Testis (tissue), 2 donors: ENCODE measurements at regions not wholly inside any gene's neighbourhood (a gene's known extent, or its start where the extent isn't known, plus 50 kb on each side); places are given as distances from the start of the nearest gene placed in this dataset.
A peak's percentile ranks its signal among the peaks of the same experiment; 100 is the strongest.

ENCODE experiments used
- DNase-seq: peaks from one replicate; pipeline ENCODE4 v3.0.0-alpha.2; 2019
- H3K27ac ChIP-seq, 2 donors: fragments of 200-600 bp; sonication (generic); one replicate each; pipeline ENCODE4 v1.5.1; 2019
- H3K27me3 ChIP-seq: fragments of 200-600 bp; sonication (generic); one replicate; pipeline ENCODE4 v1.5.1; 2019
- H3K36me3 ChIP-seq: fragments of 200-600 bp; sonication (generic); one replicate; pipeline ENCODE4 v1.5.1; 2017; ENCODE audit warnings: low read depth; ENCODE audit errors: missing control alignments
- H3K4me1 ChIP-seq: fragments of 200-600 bp; sonication (generic); one replicate; pipeline ENCODE4 v1.5.1; 2019
- H3K4me3 ChIP-seq, 2 donors: fragments of 200-600 bp; sonication (generic); one replicate each; pipeline ENCODE4 v1.5.1; 2017 to 2019
- H3K9me3 ChIP-seq: fragments of 200-600 bp; sonication (generic); one replicate; pipeline ENCODE4 v1.5.1; 2017
- POLR2A ChIP-seq: fragments of 450-650 bp; IDR thresholded peaks from one replicate; pipeline ENCODE4 v1.6.1; 2017; ENCODE audit warnings: antibody characterized with exemption, mild to moderate bottlenecking, moderate library complexity
- WGBS, 2 donors: methylation state at CpG; one replicate each; pipeline ENCODE4 v1.1.5; 2018; 5-methylcytosine and 5-hydroxymethylcytosine counted together
- intact Hi-C: fragments of 100-400 bp; cut with DNase I; formaldehyde crosslinking; loops from one replicate; pipeline ENCODE4 v1.15.1; 2023; ENCODE audit warnings: low total_unique reads
- TF ChIP-seq, protein P1 (sequence below), 3 experiments: fragments of 450-650 bp in 2 of 3; fragments of 200-600 bp in 1 of 3; sonication (generic) in 1 of 3; IDR thresholded peaks; one replicate each; pipeline ENCODE4 v1.5.1; 2016 to 2019; ENCODE audit warnings: antibody characterized with exemption in 3 of 3, mild to moderate bottlenecking in 2 of 3, moderate library complexity in 1 of 3

DNA sequence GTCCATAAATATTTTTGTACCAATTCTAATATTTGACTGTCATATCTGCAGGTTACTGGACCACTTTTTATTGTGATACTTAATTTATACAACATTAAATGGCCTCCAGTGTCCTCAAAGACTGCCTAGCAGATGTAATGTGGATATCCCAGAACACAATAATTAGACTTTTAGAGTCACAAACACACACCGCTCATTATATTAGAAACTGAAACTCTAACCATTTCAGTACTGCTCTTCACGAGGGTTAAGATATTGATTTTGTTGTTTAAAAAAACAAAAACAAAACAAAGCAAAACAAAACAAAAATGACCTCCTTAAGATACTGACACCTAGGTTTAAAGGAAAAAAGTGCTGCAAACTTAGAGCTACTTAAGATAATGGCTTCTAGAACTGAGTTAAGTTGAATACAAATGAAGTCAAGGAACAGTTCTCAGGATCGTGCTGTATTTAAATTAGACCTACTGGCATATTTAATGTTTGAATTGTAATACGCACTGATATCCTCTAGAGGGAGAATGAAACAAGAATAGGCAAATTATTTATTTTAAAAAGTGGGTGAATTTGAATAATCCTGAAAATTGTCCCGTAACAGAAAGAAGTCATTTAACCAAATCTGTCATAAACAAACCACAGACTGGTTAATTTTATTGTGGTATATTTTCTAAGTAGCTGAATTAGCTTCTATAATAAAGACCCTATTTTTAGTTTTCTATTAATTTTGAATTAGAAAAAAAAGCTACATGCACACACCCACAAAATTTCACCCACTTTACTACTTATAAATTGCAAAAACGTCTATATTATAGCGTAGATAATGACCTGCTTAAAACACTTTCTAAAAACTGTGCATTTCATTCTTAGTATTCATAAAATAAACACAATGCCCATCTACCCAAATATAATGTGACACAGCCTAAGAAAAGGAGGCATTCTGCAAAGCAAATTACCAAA, 395.2 kb upstream of the DCN start:
- intact Hi-C loops = no loop called here
- no peak overlapping the region for H3K27ac ChIP-seq
- H3K27me3 ChIP-seq = no peaks in the 10 kb centered on the region
- no peaks in the 10 kb centered on the region for H3K4me1 ChIP-seq
- no peak overlapping the region for H3K4me3 ChIP-seq
- H3K36me3 ChIP-seq = no peaks in the 10 kb centered on the region
- no peak for TF ChIP-seq POLR2A
- TF ChIP-seq, protein P1, sequence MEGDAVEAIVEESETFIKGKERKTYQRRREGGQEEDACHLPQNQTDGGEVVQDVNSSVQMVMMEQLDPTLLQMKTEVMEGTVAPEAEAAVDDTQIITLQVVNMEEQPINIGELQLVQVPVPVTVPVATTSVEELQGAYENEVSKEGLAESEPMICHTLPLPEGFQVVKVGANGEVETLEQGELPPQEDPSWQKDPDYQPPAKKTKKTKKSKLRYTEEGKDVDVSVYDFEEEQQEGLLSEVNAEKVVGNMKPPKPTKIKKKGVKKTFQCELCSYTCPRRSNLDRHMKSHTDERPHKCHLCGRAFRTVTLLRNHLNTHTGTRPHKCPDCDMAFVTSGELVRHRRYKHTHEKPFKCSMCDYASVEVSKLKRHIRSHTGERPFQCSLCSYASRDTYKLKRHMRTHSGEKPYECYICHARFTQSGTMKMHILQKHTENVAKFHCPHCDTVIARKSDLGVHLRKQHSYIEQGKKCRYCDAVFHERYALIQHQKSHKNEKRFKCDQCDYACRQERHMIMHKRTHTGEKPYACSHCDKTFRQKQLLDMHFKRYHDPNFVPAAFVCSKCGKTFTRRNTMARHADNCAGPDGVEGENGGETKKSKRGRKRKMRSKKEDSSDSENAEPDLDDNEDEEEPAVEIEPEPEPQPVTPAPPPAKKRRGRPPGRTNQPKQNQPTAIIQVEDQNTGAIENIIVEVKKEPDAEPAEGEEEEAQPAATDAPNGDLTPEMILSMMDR (IDR thresholded peaks at IDR 0.05) = peak; percentile 48 to 80 (median 52)
- WGBS, 2 donors = 37 to 46% methylated on average over 7 of the region's 7 CpGs
- DNase-seq = no peak
- H3K9me3 ChIP-seq = no peaks in the 10 kb centered on the region

DNA sequence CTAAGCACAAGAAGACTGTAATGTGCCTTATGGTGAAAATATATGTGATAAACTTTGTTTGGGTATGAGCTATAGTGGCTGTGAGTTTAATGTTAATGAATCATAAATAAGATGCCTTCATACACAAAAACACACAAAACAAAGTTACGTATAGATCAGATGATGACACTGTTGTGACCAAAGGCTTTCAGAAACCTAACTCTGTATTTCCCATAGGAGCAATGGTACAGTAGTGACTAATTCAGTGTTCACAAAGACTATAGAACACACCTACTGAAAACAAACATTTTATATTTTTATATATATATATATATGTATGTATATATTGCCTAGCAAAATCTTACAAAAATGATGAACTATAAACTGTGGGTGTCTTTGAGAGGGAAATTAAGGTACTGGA, 393.8 kb upstream of the DCN start:
- TF ChIP-seq, protein P1 (IDR thresholded peaks at IDR 0.05) = no peak
- TF ChIP-seq POLR2A = no peak
- intact Hi-C loops = no loop called here
- WGBS, 2 donors = 92 to 98% methylated on average over 1 of the region's 1 CpG

DNA sequence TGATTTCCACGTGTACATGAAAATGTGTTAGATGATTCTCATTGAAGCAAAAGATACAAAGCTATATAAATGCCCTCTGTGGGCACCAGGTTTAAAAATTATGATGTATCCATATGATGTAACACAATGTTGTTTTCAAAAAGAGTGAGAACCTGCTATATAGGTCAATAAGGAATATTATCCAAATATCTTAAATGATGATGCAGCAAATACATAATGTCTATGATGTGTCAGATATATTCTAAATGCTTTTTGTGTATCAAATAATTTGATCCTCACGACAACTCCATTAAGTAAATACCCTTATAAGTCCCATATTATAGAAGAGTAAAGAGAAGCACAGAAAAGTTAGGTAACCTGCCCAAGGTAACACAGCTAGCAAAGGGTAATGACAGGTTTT, 393.0 kb upstream of the DCN start:
- DNase-seq = no peak
- H3K36me3 ChIP-seq = no peaks in the 10 kb centered on the region
- H3K4me3 ChIP-seq = no peak overlapping the region
- WGBS, 2 donors = 86 to 94% methylated on average over 2 of the region's 2 CpGs
- H3K9me3 ChIP-seq = no peaks in the 10 kb centered on the region
- TF ChIP-seq POLR2A = no peak
- TF ChIP-seq, protein P1 (IDR thresholded peaks at IDR 0.05) = no peak
- intact Hi-C loops = no loop called here
- H3K27ac ChIP-seq = no peak overlapping the region
- no peaks in the 10 kb centered on the region for H3K4me1 ChIP-seq
- H3K27me3 ChIP-seq = no peaks in the 10 kb centered on the region

More for the DNA sequence above, 393.8 kb upstream of the DCN start:
- Histone ChIP-seq H3K27me3 (no peaks in the 10 kb centered on the region), H3K36me3 (no peaks in the 10 kb centered on the region), H3K4me1 (no peaks in the 10 kb centered on the region), H3K9me3 (no peaks in the 10 kb centered on the region), H3K27ac (no peak overlapping the region), H3K4me3 (no peak overlapping the region)
- no peak for DNase-seq

DNA sequence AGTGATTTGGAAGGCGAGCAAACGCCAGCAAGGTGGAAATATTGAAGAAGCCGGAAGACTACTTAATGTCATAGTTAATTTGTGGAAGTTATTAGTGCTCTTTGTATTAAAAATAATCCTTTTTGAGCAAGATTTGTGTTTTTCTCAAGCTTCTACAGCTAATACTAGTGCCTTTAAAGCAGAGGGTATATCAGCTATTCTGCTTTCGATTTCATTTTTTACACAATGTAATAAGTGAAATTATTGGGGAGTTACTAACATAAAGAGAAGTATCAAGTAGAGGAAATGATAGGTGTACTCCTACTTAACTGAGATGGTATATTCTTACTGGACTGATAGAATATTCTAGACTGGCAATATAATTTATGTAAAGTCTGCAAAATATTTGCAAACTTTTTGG, 392.4 kb upstream of the DCN start:
- Histone ChIP-seq H3K27me3 (no peaks in the 10 kb centered on the region), H3K4me3 (no peak overlapping the region), H3K4me1 (no peaks in the 10 kb centered on the region), H3K27ac (peak overlapping the region in 1 of 2 donors; percentile 42), H3K9me3 (no peaks in the 10 kb centered on the region), H3K36me3 (no peaks in the 10 kb centered on the region)
- no peak for DNase-seq
- intact Hi-C loops = no loop called here
- WGBS, 2 donors = 65 to 67% methylated on average over 4 of the region's 4 CpGs
- TF ChIP-seq, protein P1 (IDR thresholded peaks at IDR 0.05) = no peak
- no peak for TF ChIP-seq POLR2A
